A549 (cell line): ENCODE measurements at regions not wholly inside any gene's neighbourhood (a gene's known extent, or its start where the extent isn't known, plus 50 kb on each side); places are given as distances from the start of the nearest gene placed in this dataset.

ENCODE experiments used
- ATAC-seq, 2 experiments: fragments of 200-7000 bp in 1 of 2; fragments of >200 bp in 1 of 2; cut with Nextera tagmentation in 1 of 2; cut with Tn5 transposase in 1 of 2; 3 replicates each; pipeline versions ENCODE4 v1.8.0 to v1.9.1; 2018 to 2020; ENCODE audit warnings: mild to moderate bottlenecking in 1 of 2, moderate library complexity in 1 of 2
- CTCF ChIA-PET: fragments of 300-600 bp; sonication (Branson Sonifier 250); formaldehyde crosslinking; extraction: SDS; loops from one replicate; lab custom pipeline; 2021; ENCODE audit warnings: antibody characterized with exemption, inconsistent platforms; lab: Yijun Ruan, JAX
- POLR2A ChIA-PET: fragments of 350-600 bp; formaldehyde crosslinking; extraction: SDS; loops from one replicate; lab custom pipeline; 2021; ENCODE audit warnings: antibody characterized with exemption, inconsistent platforms; lab: Yijun Ruan, JAX
- DNase-seq, 2 experiments: peaks; one replicate each; pipeline versions ENCODE4 v3.0.0 to v3.0.0-alpha.2; 2011 to 2016; ENCODE audit warnings: low read depth in 1 of 2, low spot score in 1 of 2
- FAIRE-seq: peaks from 2 replicates; lab custom pipeline; 2011; peaks lifted over from hg19 to GRCh38; lab: Jason Lieb, UNC
- H3K27ac ChIP-seq, 2 experiments: fragments of >200 bp; sonication (Bioruptor Twin); formaldehyde crosslinking; 3 replicates each; pipeline ENCODE4 v1.5.1; 2016 to 2017
- H3K4me1 ChIP-seq: fragments of >200 bp; sonication (Bioruptor Twin); formaldehyde crosslinking; 3 replicates; pipeline ENCODE4 v1.6.1; 2016
- H3K4me2 ChIP-seq: fragments of >200 bp; sonication (Bioruptor Twin); formaldehyde crosslinking; 3 replicates; pipeline ENCODE4 v1.6.1; 2016
- H3K4me3 ChIP-seq: fragments of >200 bp; sonication (Bioruptor Twin); formaldehyde crosslinking; 3 replicates; pipeline ENCODE4 v1.5.1; 2016
- H3K9me3 ChIP-seq: fragments of >200 bp; sonication (Bioruptor Twin); formaldehyde crosslinking; 3 replicates; pipeline ENCODE4 v1.6.1; 2016
- BHLHE40 ChIP-seq: IDR thresholded peaks from 2 replicates; pipeline ENCODE4 v1.6.1; 2012; ENCODE audit warnings: low read depth, low read length, inconsistent platforms
- CEBPB ChIP-seq, 2 experiments: fragments of >200 bp in 1 of 2; sonication (Bioruptor Twin) in 1 of 2; formaldehyde crosslinking in 1 of 2; IDR thresholded peaks; 2 replicates each; pipeline ENCODE4 v1.6.1; 2012 to 2016
- CHD2 ChIP-seq: fragments of 150-350 bp; IDR thresholded peaks from 2 replicates; pipeline ENCODE4 v1.6.1; 2014; ENCODE audit warnings: low read length; ENCODE audit not compliant: partially characterized antibody
- CHD4 ChIP-seq: fragments of 200-600 bp; sonication (generic); IDR thresholded peaks from 2 replicates; pipeline ENCODE4 v1.6.1; 2016; ENCODE audit warnings: antibody characterized with exemption, mild to moderate bottlenecking, borderline replicate concordance
- EP300 ChIP-seq, 2 experiments: fragments of >200 bp; sonication (Bioruptor Twin); formaldehyde crosslinking; IDR thresholded peaks; 2 replicates in 1 of 2; 3 replicates in 1 of 2; pipeline ENCODE4 v1.6.1; 2016 to 2017
- FOSB ChIP-seq: fragments of 250-450 bp; sonication (Bioruptor Pico); IDR thresholded peaks from 2 replicates; pipeline ENCODE4 v1.5.0; 2020; ENCODE audit warnings: mild to moderate bottlenecking, moderate library complexity
- HOXB13 ChIP-seq: fragments of 250-450 bp; sonication (Bioruptor Pico); IDR thresholded peaks from 2 replicates; pipeline ENCODE4 v1.5.0; 2020; ENCODE audit warnings: low read depth, mild to moderate bottlenecking, moderate library complexity
- HOXB5 ChIP-seq: fragments of 250-450 bp; sonication (Bioruptor Pico); IDR thresholded peaks from 2 replicates; pipeline ENCODE4 v1.5.0; 2020; ENCODE audit warnings: mild to moderate bottlenecking, moderate library complexity
- JUNB ChIP-seq: fragments of >200 bp; sonication (Bioruptor Twin); formaldehyde crosslinking; IDR thresholded peaks from 2 replicates; pipeline ENCODE4 v1.6.1; 2016
- NFE2L2 ChIP-seq: fragments of 150-350 bp; conservative IDR thresholded peaks from 2 replicates; pipeline ENCODE4 v1.6.1; 2014; ENCODE audit warnings: low read length
- NR3C1 ChIP-seq: fragments of >200 bp; sonication (Bioruptor Twin); formaldehyde crosslinking; IDR thresholded peaks from 3 replicates; pipeline ENCODE4 v1.6.1; 2017
- POLR2A ChIP-seq: IDR thresholded peaks from 2 replicates; pipeline ENCODE4 v1.6.1; 2012; ENCODE audit warnings: mild to moderate bottlenecking, low read length
- POLR2AphosphoS2 ChIP-seq: conservative IDR thresholded peaks from 2 replicates; pipeline ENCODE4 v1.6.1; 2012; ENCODE audit warnings: low read length, improper control_type of control experiment, inconsistent platforms
- RARB ChIP-seq: fragments of 250-450 bp; sonication (Bioruptor Pico); IDR thresholded peaks from 2 replicates; pipeline ENCODE4 v1.8.0; 2021; ENCODE audit warnings: mild to moderate bottlenecking, moderate library complexity
- RCOR1 ChIP-seq: fragments of 150-350 bp; IDR thresholded peaks from 2 replicates; pipeline ENCODE4 v1.6.1; 2014; ENCODE audit warnings: antibody characterized with exemption, low read length, low read depth
- SREBF2 ChIP-seq: fragments of 450-650 bp; IDR thresholded peaks from 2 replicates; pipeline ENCODE4 v1.6.1; 2014; ENCODE audit warnings: mild to moderate bottlenecking, moderate library complexity
- TP53 ChIP-seq: fragments of 250-450 bp; sonication (Bioruptor Pico); IDR thresholded peaks from 2 replicates; pipeline ENCODE4 v1.5.0; 2021; ENCODE audit warnings: mild to moderate bottlenecking, moderate library complexity
- ZNF302 ChIP-seq: fragments of 250-450 bp; sonication (Bioruptor Pico); IDR thresholded peaks from 2 replicates; pipeline ENCODE4 v1.9.0; 2021; ENCODE audit warnings: inconsistent platforms, mild to moderate bottlenecking, moderate library complexity
- ZSCAN20 ChIP-seq: fragments of 250-450 bp; sonication (Bioruptor Pico); IDR thresholded peaks from 2 replicates; pipeline ENCODE4 v1.8.0; 2022; ENCODE audit warnings: mild to moderate bottlenecking, moderate library complexity
- WGBS: methylation state at CpG from one replicate; pipeline ENCODE4 v1.1.6; 2017; ENCODE audit errors: missing lambda C conversion rate; 5-methylcytosine and 5-hydroxymethylcytosine counted together
- TF ChIP-seq, protein P1 (sequence below): fragments of 250-450 bp; sonication (Bioruptor Pico); IDR thresholded peaks from 2 replicates; pipeline ENCODE4 v1.5.0; 2020; ENCODE audit warnings: low read depth, mild to moderate bottlenecking, moderate library complexity
- TF ChIP-seq, protein P2 (sequence below): fragments of 150-350 bp; IDR thresholded peaks from 2 replicates; pipeline ENCODE4 v1.6.1; 2014; ENCODE audit warnings: low read depth, mild to moderate bottlenecking, low read length
- TF ChIP-seq, protein P3 (sequence below): fragments of >200 bp; sonication (Bioruptor Twin); formaldehyde crosslinking; IDR thresholded peaks from 2 replicates; pipeline ENCODE4 v1.6.1; 2016
- TF ChIP-seq, protein P4 (sequence below): fragments of 250-450 bp; sonication (Bioruptor Pico); IDR thresholded peaks from 2 replicates; pipeline ENCODE4 v1.5.0; 2021; ENCODE audit warnings: mild to moderate bottlenecking, moderate library complexity, borderline replicate concordance
- TF ChIP-seq, protein P5 (sequence below): IDR thresholded peaks from 2 replicates; pipeline ENCODE4 v1.6.1; 2012; ENCODE audit warnings: low read depth, borderline replicate concordance

DNA sequence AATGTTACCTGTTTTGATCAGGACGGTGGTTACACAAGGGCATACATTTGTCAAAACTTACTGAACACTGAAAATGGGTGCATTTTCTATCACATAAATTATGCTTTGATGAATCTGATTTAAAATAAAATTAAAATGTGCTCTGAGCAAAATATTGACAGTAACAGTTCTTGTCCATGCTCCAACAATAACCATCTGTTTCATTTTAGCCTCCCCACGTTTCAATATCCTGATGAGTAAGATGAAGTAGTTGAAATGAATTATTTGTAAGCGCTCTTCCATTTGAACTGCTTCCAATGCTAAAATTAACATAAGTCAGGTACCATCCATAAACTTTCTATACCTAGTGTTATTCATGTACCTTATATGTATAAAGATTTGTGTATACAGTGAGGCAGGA is 365.4 kb downstream of the LTN1 start:
- H3K9me3 ChIP-seq, result no peaks in the 10 kb centered on the region
- ChIA-PET POLR2A (no interaction called here), CTCF (no interaction called here)
- H3K4me1 ChIP-seq, result no peaks in the 10 kb centered on the region
- H3K4me2 ChIP-seq, result no peak overlapping the region
- ATAC-seq (no peak), FAIRE-seq (no peak), DNase-seq (no peak)
- H3K4me3 ChIP-seq, result no peak overlapping the region
- H3K27ac ChIP-seq, result no peak overlapping the region
- no peak for TF ChIP-seq SREBF2
- WGBS, result 45% methylated on average over 3 of the region's 3 CpGs

DNA sequence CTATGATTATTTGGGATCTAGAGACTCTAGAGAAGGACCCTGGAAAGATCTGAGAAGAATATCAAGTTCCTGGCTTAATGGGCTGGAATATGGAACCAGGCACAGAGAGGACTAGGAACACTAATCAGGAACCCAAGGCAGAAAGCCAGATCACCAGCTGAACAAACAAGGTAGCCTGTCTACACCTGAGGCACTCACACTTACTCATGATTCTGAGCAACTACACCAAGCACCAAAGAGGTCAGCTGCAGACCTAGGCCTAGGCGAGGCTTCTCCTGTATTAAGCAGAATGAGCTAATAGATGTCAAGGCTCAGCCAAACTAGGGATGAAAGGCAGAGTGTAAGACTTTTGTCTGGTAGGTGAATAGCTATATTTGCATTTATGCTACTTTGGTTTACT is 368.1 kb downstream of the LTN1 start:
- ChIA-PET POLR2A (no interaction called here), CTCF (no interaction called here)
- 50% methylated on average over 1 of the region's 1 CpG for WGBS
- FAIRE-seq (no peak), ATAC-seq (no peak), DNase-seq (no peak)
- Histone ChIP-seq H3K27ac (no peak overlapping the region), H3K9me3 (no peaks in the 10 kb centered on the region), H3K4me1 (no peaks in the 10 kb centered on the region), H3K4me3 (no peak overlapping the region), H3K4me2 (no peak overlapping the region)
- no peak for TF ChIP-seq HOXB5
- no peak for TF ChIP-seq NFE2L2
- no peak for TF ChIP-seq FOSB (CRISPR knock-in tag)
- no peak for TF ChIP-seq JUNB
- no peak for TF ChIP-seq BHLHE40
- TF ChIP-seq, protein P1, sequence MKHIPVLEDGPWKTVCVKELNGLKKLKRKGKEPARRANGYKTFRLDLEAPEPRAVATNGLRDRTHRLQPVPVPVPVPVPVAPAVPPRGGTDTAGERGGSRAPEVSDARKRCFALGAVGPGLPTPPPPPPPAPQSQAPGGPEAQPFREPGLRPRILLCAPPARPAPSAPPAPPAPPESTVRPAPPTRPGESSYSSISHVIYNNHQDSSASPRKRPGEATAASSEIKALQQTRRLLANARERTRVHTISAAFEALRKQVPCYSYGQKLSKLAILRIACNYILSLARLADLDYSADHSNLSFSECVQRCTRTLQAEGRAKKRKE (CRISPR knock-in tag), result no peak
- TF ChIP-seq CHD2, result no peak
- no peak for TF ChIP-seq CEBPB (IDR thresholded peaks at IDR 0.05)
- TF ChIP-seq CHD4, result no peak
- no peak for TF ChIP-seq POLR2AphosphoS2
- TF ChIP-seq RCOR1, result no peak
- no peak for TF ChIP-seq TP53 (CRISPR knock-in tag)
- TF ChIP-seq NR3C1, result no peak
- no peak for TF ChIP-seq HOXB13 (CRISPR knock-in tag)
- no peak for TF ChIP-seq EP300 (IDR thresholded peaks at IDR 0.05)
- TF ChIP-seq ZNF302 (CRISPR knock-in tag), result no peak
- TF ChIP-seq, protein P2, sequence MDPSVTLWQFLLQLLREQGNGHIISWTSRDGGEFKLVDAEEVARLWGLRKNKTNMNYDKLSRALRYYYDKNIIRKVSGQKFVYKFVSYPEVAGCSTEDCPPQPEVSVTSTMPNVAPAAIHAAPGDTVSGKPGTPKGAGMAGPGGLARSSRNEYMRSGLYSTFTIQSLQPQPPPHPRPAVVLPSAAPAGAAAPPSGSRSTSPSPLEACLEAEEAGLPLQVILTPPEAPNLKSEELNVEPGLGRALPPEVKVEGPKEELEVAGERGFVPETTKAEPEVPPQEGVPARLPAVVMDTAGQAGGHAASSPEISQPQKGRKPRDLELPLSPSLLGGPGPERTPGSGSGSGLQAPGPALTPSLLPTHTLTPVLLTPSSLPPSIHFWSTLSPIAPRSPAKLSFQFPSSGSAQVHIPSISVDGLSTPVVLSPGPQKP, result no peak
- TF ChIP-seq, protein P3, sequence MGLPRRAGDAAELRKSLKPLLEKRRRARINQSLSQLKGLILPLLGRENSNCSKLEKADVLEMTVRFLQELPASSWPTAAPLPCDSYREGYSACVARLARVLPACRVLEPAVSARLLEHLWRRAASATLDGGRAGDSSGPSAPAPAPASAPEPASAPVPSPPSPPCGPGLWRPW, result no peak
- TF ChIP-seq ZSCAN20, result no peak
- no peak for TF ChIP-seq RARB (CRISPR knock-in tag)

DNA sequence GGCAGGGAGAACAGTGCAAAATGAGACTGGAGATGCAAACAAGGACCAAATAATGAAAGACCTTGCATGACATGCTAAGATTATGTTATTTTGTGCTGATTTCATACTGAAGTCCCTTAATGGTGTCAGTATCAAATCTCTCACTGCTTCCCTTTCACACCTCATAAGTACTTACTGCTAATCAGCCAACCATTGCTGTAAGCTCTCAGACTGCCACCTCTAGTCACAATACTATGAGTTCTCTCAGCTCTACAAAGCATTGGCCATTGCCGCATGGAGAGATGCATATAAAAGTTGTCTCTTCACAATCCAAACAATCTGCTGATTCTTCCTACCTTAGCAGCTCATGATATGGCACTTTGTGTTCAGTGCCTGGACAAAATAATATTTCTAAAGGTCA is 375.4 kb downstream of the LTN1 start:
- FAIRE-seq (no peak), ATAC-seq (no peak), DNase-seq (no peak)
- no peaks in the 10 kb centered on the region for H3K9me3 ChIP-seq
- no peak for TF ChIP-seq BHLHE40
- H3K27ac ChIP-seq, result no peak overlapping the region
- H3K4me1 ChIP-seq, result no peaks in the 10 kb centered on the region
- ChIA-PET POLR2A (no interaction called here), CTCF (interaction anchor here (0.6 kb wide), 1 partner anchor 23 kb away, joined by 3 read pairs; no protein-coding TSS in a partner anchor)
- 100% methylated on average over 1 of the region's 1 CpG for WGBS
- no peak overlapping the region for H3K4me2 ChIP-seq
- no peak overlapping the region for H3K4me3 ChIP-seq

DNA sequence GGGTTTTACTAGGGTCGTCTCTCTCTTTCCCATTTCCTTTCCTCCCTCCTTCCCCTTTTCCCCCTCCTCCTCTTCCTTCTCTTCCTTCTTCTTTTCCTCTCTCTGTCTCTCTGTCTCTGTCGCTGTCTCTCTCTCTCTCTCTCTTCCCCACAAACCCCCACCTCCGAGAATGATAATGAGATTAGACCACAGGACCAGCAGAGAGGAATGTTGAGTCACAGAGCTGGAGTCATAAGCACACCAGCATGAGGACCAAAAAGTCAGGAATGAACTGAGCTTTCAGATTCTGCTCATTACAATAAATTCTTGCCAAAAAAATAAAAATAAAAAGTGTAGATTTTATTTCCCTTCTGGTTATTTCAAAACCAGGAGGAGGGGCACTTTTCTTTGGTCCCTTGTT is 377.4 kb downstream of the LTN1 start:
- ATAC-seq, result no peak
- POLR2A ChIA-PET, result no interaction called here
- DNase-seq, result no peak

More for the DNA sequence above, 377.4 kb downstream of the LTN1 start:
- H3K4me1 ChIP-seq, result no peaks in the 10 kb centered on the region
- CTCF ChIA-PET, result no interaction called here
- H3K27ac ChIP-seq, result no peak overlapping the region
- WGBS, result 29% methylated on average over 3 of the region's 3 CpGs
- FAIRE-seq, result no peak
- H3K9me3 ChIP-seq, result no peaks in the 10 kb centered on the region
- TF ChIP-seq BHLHE40 (no peak), POLR2A (no peak)
- TF ChIP-seq, protein P4, sequence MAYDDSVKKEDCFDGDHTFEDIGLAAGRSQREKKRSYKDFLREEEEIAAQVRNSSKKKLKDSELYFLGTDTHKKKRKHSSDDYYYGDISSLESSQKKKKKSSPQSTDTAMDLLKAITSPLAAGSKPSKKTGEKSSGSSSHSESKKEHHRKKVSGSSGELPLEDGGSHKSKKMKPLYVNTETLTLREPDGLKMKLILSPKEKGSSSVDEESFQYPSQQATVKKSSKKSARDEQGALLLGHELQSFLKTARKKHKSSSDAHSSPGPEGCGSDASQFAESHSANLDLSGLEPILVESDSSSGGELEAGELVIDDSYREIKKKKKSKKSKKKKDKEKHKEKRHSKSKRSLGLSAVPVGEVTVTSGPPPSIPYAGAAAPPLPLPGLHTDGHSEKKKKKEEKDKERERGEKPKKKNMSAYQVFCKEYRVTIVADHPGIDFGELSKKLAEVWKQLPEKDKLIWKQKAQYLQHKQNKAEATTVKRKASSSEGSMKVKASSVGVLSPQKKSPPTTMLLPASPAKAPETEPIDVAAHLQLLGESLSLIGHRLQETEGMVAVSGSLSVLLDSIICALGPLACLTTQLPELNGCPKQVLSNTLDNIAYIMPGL (CRISPR knock-in tag), result no peak
- TF ChIP-seq, protein P5, sequence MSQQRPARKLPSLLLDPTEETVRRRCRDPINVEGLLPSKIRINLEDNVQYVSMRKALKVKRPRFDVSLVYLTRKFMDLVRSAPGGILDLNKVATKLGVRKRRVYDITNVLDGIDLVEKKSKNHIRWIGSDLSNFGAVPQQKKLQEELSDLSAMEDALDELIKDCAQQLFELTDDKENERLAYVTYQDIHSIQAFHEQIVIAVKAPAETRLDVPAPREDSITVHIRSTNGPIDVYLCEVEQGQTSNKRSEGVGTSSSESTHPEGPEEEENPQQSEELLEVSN, result no peak
- no peak overlapping the region for H3K4me2 ChIP-seq
- H3K4me3 ChIP-seq, result no peak overlapping the region
